NCI-H146 (cell line): ENCODE measurements at regions not wholly inside any gene's neighbourhood (a gene's known extent, or its start where the extent isn't known, plus 50 kb on each side); places are given as distances from the start of the nearest gene placed in this dataset.

Experiments
- DNase-seq: peaks from one replicate; lab custom pipeline; 2025; lab: John Stamatoyannopoulos, UW

GRCh38 chr4:52288212-52288855 is 237.2 kb downstream of the SPATA18 start:
- no peak for DNase-seq

- DNase-seq = no peak
Measured at GRCh38 chr4:52290466-52290865, 239.4 kb downstream of the SPATA18 start.

- no peak for DNase-seq
Measured at GRCh38 chr4:52292245-52292644, 241.1 kb downstream of the SPATA18 start.

- no peak for DNase-seq
Measured at GRCh38 chr4:52296341-52296740, 245.2 kb downstream of the SPATA18 start.

- DNase-seq = no peak
Measured at GRCh38 chr4:52298444-52298843, 247.3 kb downstream of the SPATA18 start.

- DNase-seq = no peak
Measured at GRCh38 chr4:52299120-52299519, 248.0 kb downstream of the SPATA18 start.

GRCh38 chr4:52311464-52312125 is 260.5 kb downstream of the SPATA18 start:
- DNase-seq = no peak

- peak; percentile 43 for DNase-seq
Measured at GRCh38 chr4:52312722-52313121, 261.6 kb downstream of the SPATA18 start.

GRCh38 chr4:52317361-52317879 is 266.3 kb downstream of the SPATA18 start:
- DNase-seq = no peak

GRCh38 chr4:52317981-52318380 is 266.9 kb downstream of the SPATA18 start:
- DNase-seq = no peak

- DNase-seq = no peak
Measured at GRCh38 chr4:52329894-52330293, 278.8 kb downstream of the SPATA18 start.

GRCh38 chr4:52343595-52343994 is 292.5 kb downstream of the SPATA18 start:
- DNase-seq = no peak

- no peak for DNase-seq
Measured at GRCh38 chr4:52350926-52351325, 299.8 kb downstream of the SPATA18 start.

GRCh38 chr4:52358366-52358765 is 300.7 kb downstream of the USP46 start:
- no peak for DNase-seq

- DNase-seq = no peak
Measured at GRCh38 chr4:52358883-52359321, 300.2 kb downstream of the USP46 start.

- DNase-seq = no peak
Measured at GRCh38 chr4:52366191-52366590, 292.9 kb downstream of the USP46 start.

GRCh38 chr4:52366621-52367020 is 292.5 kb downstream of the USP46 start:
- DNase-seq = no peak

- no peak for DNase-seq
Measured at GRCh38 chr4:52367282-52367830, 291.7 kb downstream of the USP46 start.

- peak; percentile 51 for DNase-seq
Measured at GRCh38 chr4:52368895-52369294, 290.2 kb downstream of the USP46 start.

GRCh38 chr4:52369649-52370048 is 289.5 kb downstream of the USP46 start:
- no peak for DNase-seq

GRCh38 chr4:52370576-52370975 is 288.5 kb downstream of the USP46 start:
- DNase-seq = no peak

GRCh38 chr4:52371841-52372240 is 287.3 kb downstream of the USP46 start:
- no peak for DNase-seq

- no peak for DNase-seq
Measured at GRCh38 chr4:52372269-52372668, 286.8 kb downstream of the USP46 start.
